ENCODE measurements at regions not wholly inside any gene's neighbourhood (a gene's known extent, or its start where the extent isn't known, plus 50 kb on each side); places are given as distances from the start of the nearest gene placed in this dataset.

DNA sequence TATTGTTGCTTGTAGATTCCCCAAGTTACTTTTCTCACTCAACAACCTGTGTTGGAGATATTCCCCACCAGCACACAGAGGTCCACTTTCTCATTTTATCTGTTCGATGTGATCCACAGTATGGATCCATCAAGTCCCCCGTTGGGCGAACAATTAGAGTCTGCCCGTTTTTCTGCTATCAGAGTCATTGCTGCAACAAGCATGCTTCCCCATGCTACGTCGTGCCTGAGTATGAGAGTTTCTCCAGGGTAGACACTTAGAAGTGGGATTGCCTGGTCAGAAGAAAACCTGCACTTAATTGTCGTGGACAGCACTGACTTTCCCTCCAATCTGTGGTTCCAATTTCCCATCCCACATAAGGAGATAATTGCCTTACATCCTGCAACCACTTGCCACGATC lies 62.7 kb upstream of the SHOX start:
- Histone ChIP-seq H3K27me3 (no peaks in the 10 kb centered on the region), H3K27ac (no peak overlapping the region), H3K36me3 (no peaks in the 10 kb centered on the region), H3K4me3 (no peak overlapping the region), H3K4me1 (no peaks in the 10 kb centered on the region), H3K9me3 (peaks cover 0 to 2% (median 0%) of the 10 kb centered on the region in 4 donors)
- WGBS, 2 donors, result 77 to 87% methylated on average over 8 of the region's 8 CpGs
- DNase-seq (no peak), ATAC-seq (ENCODE audit: low FRiP score in 2 of 2) (no peak)
- TF ChIP-seq, protein P1, sequence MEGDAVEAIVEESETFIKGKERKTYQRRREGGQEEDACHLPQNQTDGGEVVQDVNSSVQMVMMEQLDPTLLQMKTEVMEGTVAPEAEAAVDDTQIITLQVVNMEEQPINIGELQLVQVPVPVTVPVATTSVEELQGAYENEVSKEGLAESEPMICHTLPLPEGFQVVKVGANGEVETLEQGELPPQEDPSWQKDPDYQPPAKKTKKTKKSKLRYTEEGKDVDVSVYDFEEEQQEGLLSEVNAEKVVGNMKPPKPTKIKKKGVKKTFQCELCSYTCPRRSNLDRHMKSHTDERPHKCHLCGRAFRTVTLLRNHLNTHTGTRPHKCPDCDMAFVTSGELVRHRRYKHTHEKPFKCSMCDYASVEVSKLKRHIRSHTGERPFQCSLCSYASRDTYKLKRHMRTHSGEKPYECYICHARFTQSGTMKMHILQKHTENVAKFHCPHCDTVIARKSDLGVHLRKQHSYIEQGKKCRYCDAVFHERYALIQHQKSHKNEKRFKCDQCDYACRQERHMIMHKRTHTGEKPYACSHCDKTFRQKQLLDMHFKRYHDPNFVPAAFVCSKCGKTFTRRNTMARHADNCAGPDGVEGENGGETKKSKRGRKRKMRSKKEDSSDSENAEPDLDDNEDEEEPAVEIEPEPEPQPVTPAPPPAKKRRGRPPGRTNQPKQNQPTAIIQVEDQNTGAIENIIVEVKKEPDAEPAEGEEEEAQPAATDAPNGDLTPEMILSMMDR (IDR thresholded peaks at IDR 0.05), result no peak
- no peak for TF ChIP-seq POLR2AphosphoS5 (IDR thresholded peaks at IDR 0.05)
- TF ChIP-seq EP300 (IDR thresholded peaks at IDR 0.05), result no peak
- no peak for TF ChIP-seq POLR2A (IDR thresholded peaks at IDR 0.05)

DNA sequence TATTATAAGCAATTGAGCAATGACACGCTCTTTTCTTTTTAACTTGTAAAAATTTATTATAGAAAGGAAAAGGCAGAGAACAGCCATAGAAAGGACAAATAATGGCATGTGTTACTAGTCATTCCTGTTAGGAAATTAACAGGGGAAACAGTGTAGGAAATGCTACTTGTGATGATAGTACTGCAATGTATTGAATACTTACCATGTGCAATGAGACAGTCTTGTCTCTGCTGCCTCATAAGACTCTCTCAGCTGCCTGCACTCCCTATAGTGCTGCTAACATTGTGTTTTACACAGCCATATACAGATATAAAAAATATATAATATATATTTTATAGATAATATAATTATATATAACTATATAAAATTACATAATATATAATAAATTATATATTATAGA lies 62.3 kb upstream of the SHOX start:
- no peak for DNase-seq
- no peaks in the 10 kb centered on the region for H3K4me1 ChIP-seq
- H3K36me3 ChIP-seq, result no peaks in the 10 kb centered on the region
- H3K27ac ChIP-seq, result no peak overlapping the region
- 89 to 97% methylated on average over 1 of the region's 1 CpG for WGBS, 2 donors
- H3K9me3 ChIP-seq, result peaks cover 0 to 2% (median 0%) of the 10 kb centered on the region in 4 donors
- ATAC-seq (ENCODE audit: low FRiP score in 2 of 2), result no peak
- H3K4me3 ChIP-seq, result no peak overlapping the region
- no peaks in the 10 kb centered on the region for H3K27me3 ChIP-seq
- TF ChIP-seq POLR2A (IDR thresholded peaks at IDR 0.05), result no peak
- no peak for TF ChIP-seq EP300 (IDR thresholded peaks at IDR 0.05)
- TF ChIP-seq, protein P1 (IDR thresholded peaks at IDR 0.05), result no peak

- ATAC-seq (ENCODE audit: low FRiP score in 2 of 2) (no peak), DNase-seq (no peak)
- no peaks in the 10 kb centered on the region for H3K27me3 ChIP-seq
- H3K4me3 ChIP-seq, result no peak overlapping the region
- no peak for TF ChIP-seq POLR2AphosphoS5 (IDR thresholded peaks at IDR 0.05)
- TF ChIP-seq POLR2A (IDR thresholded peaks at IDR 0.05), result no peak
- TF ChIP-seq EP300 (IDR thresholded peaks at IDR 0.05), result no peak
- TF ChIP-seq, protein P1 (IDR thresholded peaks at IDR 0.05), result no peak
- peaks cover 0 to 12% (median 2%) of the 10 kb centered on the region in 4 donors for H3K9me3 ChIP-seq
- H3K27ac ChIP-seq, result no peak overlapping the region
- WGBS, 2 donors, result 83 to 92% methylated on average over 11 to 12 of the region's 12 CpGs
- H3K4me1 ChIP-seq, result no peaks in the 10 kb centered on the region
- H3K36me3 ChIP-seq, result no peaks in the 10 kb centered on the region
These were observed 58.0 kb upstream of the SHOX start for GRCh38 chrX:572538-573124.

GRCh38 chrX:574251-574650 lies 56.3 kb upstream of the SHOX start:
- WGBS, 2 donors, result 81 to 84% methylated on average over 14 of the region's 14 CpGs
- DNase-seq, result no peak
- TF ChIP-seq POLR2A (IDR thresholded peaks at IDR 0.05) (no peak), POLR2AphosphoS5 (IDR thresholded peaks at IDR 0.05) (no peak), EP300 (IDR thresholded peaks at IDR 0.05) (no peak)
- TF ChIP-seq, protein P1 (IDR thresholded peaks at IDR 0.05), result no peak
- H3K27ac ChIP-seq, result no peak overlapping the region
- no peak for ATAC-seq (ENCODE audit: low FRiP score in 2 of 2)
- no peaks in the 10 kb centered on the region for H3K36me3 ChIP-seq
- peaks cover 0 to 12% (median 2%) of the 10 kb centered on the region in 4 donors for H3K9me3 ChIP-seq
- H3K4me1 ChIP-seq, result no peaks in the 10 kb centered on the region
- no peaks in the 10 kb centered on the region for H3K27me3 ChIP-seq
- no peak overlapping the region for H3K4me3 ChIP-seq

DNA sequence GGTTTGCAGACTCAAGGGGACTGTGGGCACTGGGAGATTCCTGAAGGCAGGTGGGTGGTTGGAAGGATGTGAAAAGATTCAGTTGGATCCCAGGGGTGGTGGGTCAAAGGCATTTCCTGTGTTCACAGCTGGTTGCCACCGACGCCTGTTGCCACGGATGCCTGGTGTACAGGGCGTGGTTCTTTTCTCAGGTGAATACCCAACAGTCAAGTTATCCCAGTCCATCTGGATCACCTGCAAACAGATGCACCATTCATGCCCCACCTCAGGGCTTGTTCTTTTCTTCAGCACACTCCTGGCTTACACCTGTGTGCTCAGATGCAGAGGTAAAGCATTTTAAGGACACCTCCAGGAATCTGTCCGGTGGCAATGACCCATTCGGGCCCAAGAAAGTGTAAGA lies 55.8 kb upstream of the SHOX start:
- no peaks in the 10 kb centered on the region for H3K4me1 ChIP-seq
- DNase-seq (no peak), ATAC-seq (ENCODE audit: low FRiP score in 2 of 2) (no peak)
- no peak overlapping the region for H3K4me3 ChIP-seq
- H3K9me3 ChIP-seq, result peaks cover 0 to 12% (median 2%) of the 10 kb centered on the region in 4 donors
- WGBS, 2 donors, result 33 to 85% methylated on average over 5 to 6 of the region's 6 CpGs
- no peaks in the 10 kb centered on the region for H3K27me3 ChIP-seq
- no peaks in the 10 kb centered on the region for H3K36me3 ChIP-seq
- H3K27ac ChIP-seq, result no peak overlapping the region
- TF ChIP-seq, protein P1 (IDR thresholded peaks at IDR 0.05), result no peak
- TF ChIP-seq POLR2A (IDR thresholded peaks at IDR 0.05) (no peak), EP300 (IDR thresholded peaks at IDR 0.05) (no peak), POLR2AphosphoS5 (IDR thresholded peaks at IDR 0.05) (no peak)

Measured in upper lobe of left lung (tissue), 6 donors.